GM12878 (cell line): ENCODE measurements at regions not wholly inside any gene's neighbourhood (a gene's known extent, or its start where the extent isn't known, plus 50 kb on each side); places are given as distances from the start of the nearest gene placed in this dataset.

Experiments used
- ATAC-seq: fragments of 200-7000 bp; cut with Tn5 transposase; 3 replicates; pipeline ENCODE4 v1.9.1; 2020; ENCODE audit warnings: mild to moderate bottlenecking, moderate library complexity
- BruUV-seq: library from RNA; stranded (reverse); fragments of 400-500 nt; replicated peaks from 2 replicates; lab custom pipeline; 2021; lab: Mats Ljungman, UMichigan
- CTCF ChIA-PET: fragments of 300-600 bp; sonication (Branson Sonifier 250); formaldehyde crosslinking; extraction: SDS; loops from one replicate; lab custom pipeline; 2021; ENCODE audit warnings: inconsistent platforms; lab: Yijun Ruan, JAX
- POLR2A ChIA-PET: fragments of 350-600 bp; formaldehyde crosslinking; extraction: SDS; loops from one replicate; lab custom pipeline; 2021; ENCODE audit warnings: inconsistent platforms; lab: Charles Lee
- RAD21 ChIA-PET: fragments of 300-600 bp; sonication (Branson Sonifier 250); formaldehyde crosslinking; loops from one replicate; lab custom pipeline; 2023; ENCODE audit warnings: antibody characterized with exemption; ENCODE audit not compliant: unreplicated experiment; lab: Charles Lee
- SMC1A ChIA-PET: fragments of 300-600 bp; sonication (Branson Sonifier 250); formaldehyde crosslinking; loops from one replicate; lab custom pipeline; 2023; ENCODE audit not compliant: unreplicated experiment, uncharacterized antibody; lab: Charles Lee
- DNase-seq: peaks from one replicate; pipeline ENCODE4 v3.0.0-alpha.2; 2011; ENCODE audit warnings: low read depth, low spot score
- FAIRE-seq: peaks from 3 replicates; lab custom pipeline; 2011; peaks lifted over from hg19 to GRCh38; lab: Jason Lieb, UNC
- H2AFZ ChIP-seq: 2 replicates; pipeline ENCODE4 v1.6.0; 2011; ENCODE audit warnings: low read depth, low read length, control low read depth; ENCODE audit not compliant: control insufficient read depth
- H3K27ac ChIP-seq: 2 replicates; pipeline ENCODE4 v1.5.1; 2011; ENCODE audit warnings: control low read depth; ENCODE audit not compliant: control insufficient read depth, insufficient read depth
- H3K27me3 ChIP-seq, 2 experiments: replicated peaks in 1 of 2; 2 replicates each; pipeline versions ENCODE4 v1.6.0 to v1.6.1; 2011; ENCODE audit warnings: low read length in 1 of 2; ENCODE audit not compliant: control insufficient read depth in 2 of 2, insufficient read depth in 2 of 2
- H3K36me3 ChIP-seq, 2 experiments: 2 replicates each; pipeline ENCODE4 v1.5.1; 2011; ENCODE audit warnings: low read length in 1 of 2; ENCODE audit not compliant: control insufficient read depth in 2 of 2, insufficient read depth in 2 of 2
- H3K4me1 ChIP-seq: 2 replicates; pipeline ENCODE4 v1.6.1; 2011; ENCODE audit warnings: mild to moderate bottlenecking, low read length, moderate library complexity, mixed read lengths; ENCODE audit not compliant: control insufficient read depth, insufficient read depth
- H3K4me2 ChIP-seq: 2 replicates; pipeline ENCODE4 v1.6.0; 2011; ENCODE audit warnings: control low read depth; ENCODE audit not compliant: control insufficient read depth, insufficient read depth
- H3K4me3 ChIP-seq: fragments of 200-600 bp; sonication (generic); 2 replicates; pipeline ENCODE4 v1.5.1; 2016
- H3K79me2 ChIP-seq: 2 replicates; pipeline ENCODE4 v1.6.0; 2011; ENCODE audit warnings: low read length; ENCODE audit not compliant: control insufficient read depth, insufficient read depth
- H3K9ac ChIP-seq: 2 replicates; pipeline ENCODE4 v1.8.0; 2011; ENCODE audit warnings: low read length, control low read depth, mixed read lengths; ENCODE audit not compliant: control insufficient read depth, insufficient read depth
- H3K9me3 ChIP-seq: replicated peaks from 3 replicates; pipeline ENCODE4 v1.5.1; 2011; ENCODE audit warnings: mild to moderate bottlenecking, low read length; ENCODE audit not compliant: control insufficient read depth, insufficient read depth
- H4K20me1 ChIP-seq: 2 replicates; pipeline ENCODE4 v1.6.0; 2011; ENCODE audit not compliant: control insufficient read depth, insufficient read depth
- BCL3 ChIP-seq: IDR thresholded peaks from 2 replicates; pipeline ENCODE4 v1.6.1; 2011; ENCODE audit warnings: borderline replicate concordance, low read depth, mild to moderate bottlenecking, moderate library complexity, low read length; ENCODE audit not compliant: insufficient read depth, poor library complexity, severe bottlenecking
- CHD2 ChIP-seq: IDR thresholded peaks from 2 replicates; pipeline ENCODE4 v1.6.1; 2011; ENCODE audit warnings: low read depth, low read length, improper control_type of control experiment, borderline replicate concordance
- ETV6 ChIP-seq, 2 experiments: fragments of 450-650 bp in 1 of 2; IDR thresholded peaks in 1 of 2; conservative IDR thresholded peaks in 1 of 2; 2 replicates each; pipeline ENCODE4 v1.6.1; 2014; ENCODE audit warnings: antibody characterized with exemption in 1 of 2, borderline replicate concordance in 1 of 2, low read depth in 1 of 2, mild to moderate bottlenecking in 1 of 2, moderate library complexity in 1 of 2
- FOS ChIP-seq: IDR thresholded peaks from 3 replicates; pipeline ENCODE4 v1.6.1; 2011; ENCODE audit warnings: borderline replicate concordance; ENCODE audit not compliant: insufficient read length; ENCODE audit errors: extremely low read depth
- NR2C2 ChIP-seq: IDR thresholded peaks from 2 replicates; pipeline ENCODE4 v1.6.1; 2011; ENCODE audit warnings: borderline replicate concordance, low read depth; ENCODE audit not compliant: control insufficient read depth, insufficient read length
- NR2F1 ChIP-seq: fragments of 450-650 bp; conservative IDR thresholded peaks from 2 replicates; pipeline ENCODE4 v1.6.1; 2017; ENCODE audit warnings: mild to moderate bottlenecking
- RAD21 ChIP-seq: IDR thresholded peaks from 2 replicates; pipeline ENCODE4 v1.6.1; 2011; ENCODE audit warnings: mild to moderate bottlenecking, low read depth, low read length, moderate library complexity; ENCODE audit not compliant: insufficient read depth
- RB1 ChIP-seq: fragments of 450-650 bp; formaldehyde crosslinking; IDR thresholded peaks from 2 replicates; pipeline ENCODE4 v1.6.1; 2017; ENCODE audit warnings: mild to moderate bottlenecking, borderline replicate concordance
- REST ChIP-seq: IDR thresholded peaks from 2 replicates; pipeline ENCODE4 v1.6.1; 2012; ENCODE audit warnings: mild to moderate bottlenecking, low read depth, low read length
- RFX5 ChIP-seq: IDR thresholded peaks from 2 replicates; pipeline ENCODE4 v1.6.1; 2011; ENCODE audit warnings: low read depth, low read length, improper control_type of control experiment
- SREBF2 ChIP-seq: IDR thresholded peaks from 2 replicates; pipeline ENCODE4 v1.6.1; 2012; ENCODE audit warnings: mild to moderate bottlenecking, low read length
- SUPT20H ChIP-seq: IDR thresholded peaks from 2 replicates; pipeline ENCODE4 v1.6.1; 2011; ENCODE audit warnings: low read depth, mild to moderate bottlenecking, low read length, moderate library complexity, borderline replicate concordance; ENCODE audit not compliant: control insufficient read depth
- TARDBP ChIP-seq: IDR thresholded peaks from 2 replicates; pipeline ENCODE4 v1.6.1; 2016; ENCODE audit warnings: borderline replicate concordance
- TCF12 ChIP-seq: IDR thresholded peaks from 2 replicates; pipeline ENCODE4 v1.6.1; 2011; ENCODE audit warnings: low read depth, mild to moderate bottlenecking, low read length
- TCF3 ChIP-seq: IDR thresholded peaks from 2 replicates; pipeline ENCODE4 v1.6.1; 2012; ENCODE audit warnings: low read depth, mild to moderate bottlenecking, low read length, borderline replicate concordance; ENCODE audit not compliant: insufficient read depth
- ZBED1 ChIP-seq: IDR thresholded peaks from 2 replicates; pipeline ENCODE4 v1.6.1; 2016; ENCODE audit warnings: borderline replicate concordance
- ZBTB11 ChIP-seq: fragments of 450-650 bp; formaldehyde crosslinking; IDR thresholded peaks from 2 replicates; pipeline ENCODE4 v1.5.0; 2022; ENCODE audit warnings: mild to moderate bottlenecking, missing genetic modification characterization
- WGBS: methylation state at CpG from one replicate; pipeline ENCODE4 v1.1.6; 2016; ENCODE audit warnings: low lambda C conversion rate; ENCODE audit not compliant: insufficient replicate concordance, insufficient coverage; ENCODE audit errors: missing lambda C conversion rate; 5-methylcytosine and 5-hydroxymethylcytosine counted together
- in situ Hi-C: fragments of 300-500 bp; cut with MboI; formaldehyde crosslinking; loops from 9 replicates; pipeline ENCODE4 v1.14.3; 2018; ENCODE audit warnings: mixed read lengths
- intact Hi-C: fragments of 100-400 bp; cut with micrococcal nuclease; formaldehyde crosslinking; loops from one replicate; pipeline ENCODE4 v1.14.2; 2022; ENCODE audit not compliant: unreplicated experiment

- Histone ChIP-seq H3K9me3 (no peaks in the 10 kb centered on the region), H3K4me3 (no peak overlapping the region), H3K9ac (no peak overlapping the region), H3K79me2 (no peaks in the 10 kb centered on the region), H3K4me1 (no peaks in the 10 kb centered on the region), H3K27ac (no peak overlapping the region), H4K20me1 (no peaks in the 10 kb centered on the region), H2AFZ (no peak overlapping the region), H3K27me3 (no peaks in the 10 kb centered on the region; a peak in 1 of 4 replicates), H3K4me2 (no peak overlapping the region), H3K36me3 (no peaks in the 10 kb centered on the region)
- no peak for FAIRE-seq
- no peak for DNase-seq
- POLR2A ChIA-PET: no interaction called here
- in situ Hi-C loops (no loop called here), intact Hi-C loops (no loop called here)
- ATAC-seq: no peak
- SMC1A ChIA-PET: no interaction called here
- CTCF ChIA-PET: no interaction called here
- 0% methylated on average over 1 of the region's 1 CpG for WGBS
- RAD21 ChIA-PET: no interaction called here
- BruUV-seq: no TSS peak
- no peak for TF ChIP-seq BCL3
- TF ChIP-seq TCF12: no peak
- no peak for TF ChIP-seq FOS
- no peak for TF ChIP-seq REST
- no peak for TF ChIP-seq RAD21
- TF ChIP-seq SREBF2: no peak
- no peak for TF ChIP-seq NR2F1
- no peak for TF ChIP-seq RB1
- TF ChIP-seq TCF3: no peak
- no peak for TF ChIP-seq SUPT20H
- TF ChIP-seq CHD2: no peak
- no peak for TF ChIP-seq RFX5
- no peak for TF ChIP-seq TARDBP
- no peak for TF ChIP-seq ZBED1
- no peak for TF ChIP-seq NR2C2
- no peak for TF ChIP-seq ETV6 (conservative IDR thresholded peaks at IDR 0.05 in 1 of 2, IDR thresholded peaks at IDR 0.05 in 1 of 2; ENCODE audit: borderline replicate concordance in 1 of 2, low read depth in 1 of 2)
- TF ChIP-seq ZBTB11 (CRISPR knock-in tag): no peak
These were observed 110.4 kb upstream of the GMNC start for GRCh38 chr3:190972840-190973270.
